HK-2 (cell line): ENCODE measurements at regions not wholly inside any gene's neighbourhood (a gene's known extent, or its start where the extent isn't known, plus 50 kb on each side); places are given as distances from the start of the nearest gene placed in this dataset.

ENCODE experiments used
- DNase-seq: peaks from one replicate; pipeline ENCODE4 v3.0.0-alpha.2; 2018; ENCODE audit not compliant: unreplicated experiment

DNA sequence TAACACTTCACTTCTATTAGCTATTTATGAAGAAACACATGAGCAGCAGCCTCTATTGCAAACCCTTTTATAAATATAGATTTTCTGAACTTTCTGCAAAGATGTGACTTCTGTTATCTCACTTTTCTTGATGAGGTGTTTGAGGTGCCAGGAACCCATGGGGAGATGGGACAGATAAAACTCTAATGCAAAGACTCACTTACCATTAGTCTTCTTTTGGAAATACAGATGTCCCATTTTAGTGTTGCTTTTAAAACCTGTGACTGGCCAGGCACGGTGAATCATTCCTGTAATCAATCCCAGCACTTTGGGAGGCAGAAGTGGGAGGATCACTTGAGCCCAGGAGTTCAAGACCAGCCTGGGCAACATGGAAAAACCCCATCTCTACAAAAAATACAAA lies 171.3 kb upstream of the GAS1 start:
- no peak for DNase-seq

GRCh38 chr9:87119328-87119881 lies 172.1 kb upstream of the GAS1 start:
- DNase-seq = no peak

DNA sequence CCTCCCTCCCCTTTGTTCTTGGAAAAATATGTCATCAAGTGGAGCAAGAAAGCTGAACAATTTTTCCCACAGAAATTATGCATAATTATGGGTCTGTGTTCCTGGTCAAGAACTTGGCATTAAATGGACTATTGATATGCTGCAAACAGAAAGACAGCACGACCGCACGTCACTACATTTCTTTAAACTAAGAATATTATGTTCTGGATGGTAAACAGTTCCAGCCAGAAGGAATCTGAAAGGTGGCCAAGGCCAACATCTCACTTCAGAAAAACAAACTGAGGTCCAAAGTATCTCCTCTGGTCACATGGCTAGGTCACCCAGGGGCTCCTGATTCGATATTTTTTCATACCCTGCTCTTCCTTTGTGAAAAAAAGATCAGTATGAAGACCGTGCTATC lies 173.3 kb upstream of the GAS1 start:
- DNase-seq = no peak

GRCh38 chr9:87122947-87123685 lies 175.8 kb upstream of the GAS1 start:
- DNase-seq = no peak

GRCh38 chr9:87123830-87124229 lies 176.5 kb upstream of the GAS1 start:
- no peak for DNase-seq

DNA sequence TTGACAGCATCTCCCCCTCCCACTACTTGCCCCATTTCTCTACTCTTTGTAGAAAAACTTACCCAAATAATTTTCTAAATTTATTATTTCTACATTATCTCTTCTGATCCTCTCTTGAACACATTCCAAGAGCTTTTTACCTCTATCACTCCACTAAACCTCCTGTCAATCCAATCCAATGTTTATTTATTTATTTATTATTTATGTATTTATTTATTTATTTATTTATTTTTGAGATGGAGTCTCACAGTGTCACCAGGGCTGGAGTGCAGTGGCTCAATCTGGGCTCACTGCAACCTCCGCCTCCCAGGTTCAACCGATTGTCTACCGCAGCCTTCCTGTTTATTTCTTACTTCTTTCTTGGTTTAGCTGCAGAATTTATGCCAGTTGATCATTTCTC lies 178.5 kb upstream of the GAS1 start:
- DNase-seq = no peak

GRCh38 chr9:87127543-87127942 lies 180.2 kb upstream of the GAS1 start:
- DNase-seq = no peak

DNA sequence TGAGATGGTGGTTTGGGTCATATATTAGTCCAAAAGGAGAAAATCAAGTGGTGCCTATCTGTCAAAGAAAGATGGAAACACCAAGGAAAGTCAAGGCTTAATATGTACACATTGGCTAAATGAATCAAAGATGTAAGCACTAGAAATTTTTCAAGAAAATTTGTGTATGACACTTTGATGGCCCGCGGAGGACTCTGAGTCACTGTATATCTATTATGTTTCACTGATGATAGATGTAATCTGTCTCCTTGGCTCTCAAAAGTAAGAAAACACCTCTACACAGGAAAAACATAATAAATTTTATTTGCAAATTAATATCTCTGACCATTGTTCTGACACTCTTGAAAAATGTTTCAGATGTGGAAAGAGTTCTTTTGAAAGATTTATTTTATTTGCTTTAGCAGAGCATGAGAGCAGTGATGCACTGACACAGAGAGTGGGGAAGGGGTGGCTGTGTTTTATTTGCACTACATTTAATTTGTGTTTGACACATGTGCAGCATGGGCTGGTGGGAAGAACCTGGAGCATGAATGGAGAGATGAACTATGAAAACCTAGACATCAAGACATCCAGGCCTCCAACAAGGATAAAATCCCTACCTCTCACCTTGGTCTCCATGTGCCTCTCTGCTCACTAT lies 180.8 kb upstream of the GAS1 start:
- no peak for DNase-seq

DNA sequence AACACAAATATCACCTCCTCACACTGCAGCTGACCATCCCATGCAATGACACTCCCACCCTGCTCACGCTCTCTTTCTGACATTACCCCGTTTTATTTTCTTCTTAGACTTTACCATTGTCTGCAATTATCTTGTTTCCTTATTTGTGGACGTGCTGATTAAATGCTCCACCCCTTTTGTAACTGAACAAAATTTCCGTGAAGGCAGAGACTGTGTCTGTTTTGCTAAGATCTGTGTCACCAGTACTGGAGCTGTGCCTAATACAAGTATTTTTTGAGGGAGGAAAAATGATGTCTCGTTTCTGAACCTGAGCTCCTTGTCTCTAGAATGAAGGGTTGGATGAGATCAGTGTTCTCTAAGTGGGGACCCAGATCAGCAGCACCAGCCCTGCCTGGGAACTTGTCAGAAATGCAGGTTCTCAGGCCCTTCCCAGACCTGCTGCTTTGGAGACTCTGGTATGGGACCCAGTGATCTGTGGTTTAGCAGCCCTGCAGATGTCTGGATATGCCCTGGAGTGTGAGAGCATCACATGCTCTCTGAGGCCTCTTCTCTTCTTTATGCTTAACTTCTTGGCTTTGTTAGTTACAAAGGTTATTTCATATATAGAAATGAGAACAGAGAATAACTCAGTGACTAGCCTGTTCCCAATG lies 181.7 kb upstream of the GAS1 start:
- DNase-seq = no peak

DNA sequence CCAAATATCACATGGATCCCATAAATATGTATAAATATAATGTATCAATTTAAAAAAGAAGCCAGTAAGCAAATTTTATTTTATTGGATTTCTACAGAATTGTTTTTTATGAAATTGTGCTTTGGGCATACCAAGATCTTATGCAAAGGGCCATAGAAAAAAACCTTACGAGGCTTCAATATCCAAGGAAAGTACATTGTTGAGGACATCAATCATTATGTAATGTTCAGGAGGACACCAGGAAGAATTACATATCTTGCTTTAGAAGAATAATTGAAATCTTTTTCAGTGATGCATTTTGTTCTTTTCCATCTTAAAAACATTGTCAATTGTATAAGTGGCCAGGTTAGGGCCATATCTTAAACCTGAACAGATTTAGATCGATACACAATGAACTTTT lies 187.8 kb upstream of the GAS1 start:
- DNase-seq = no peak

DNA sequence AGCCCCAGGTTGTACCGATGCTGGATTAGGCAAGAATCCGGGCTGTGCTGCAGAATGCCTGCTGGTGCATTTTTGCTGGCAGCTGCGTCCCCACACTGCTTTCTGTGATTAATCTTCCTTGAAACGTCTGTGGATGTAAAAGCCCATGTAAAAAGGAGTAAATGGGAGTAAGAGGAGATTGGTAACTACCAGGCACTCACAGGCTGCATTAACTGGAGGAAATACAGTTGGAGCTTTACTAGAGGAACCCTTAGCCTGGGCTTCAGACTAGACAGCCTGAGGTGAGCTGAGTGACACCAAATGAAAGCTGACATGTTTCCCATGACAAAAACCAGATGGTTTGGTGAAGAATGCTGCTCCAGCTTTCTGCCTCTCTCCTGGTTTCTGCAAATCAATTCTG lies 190.4 kb upstream of the GAS1 start:
- no peak for DNase-seq

GRCh38 chr9:87138128-87139040 lies 191.1 kb upstream of the GAS1 start:
- DNase-seq = no peak

DNA sequence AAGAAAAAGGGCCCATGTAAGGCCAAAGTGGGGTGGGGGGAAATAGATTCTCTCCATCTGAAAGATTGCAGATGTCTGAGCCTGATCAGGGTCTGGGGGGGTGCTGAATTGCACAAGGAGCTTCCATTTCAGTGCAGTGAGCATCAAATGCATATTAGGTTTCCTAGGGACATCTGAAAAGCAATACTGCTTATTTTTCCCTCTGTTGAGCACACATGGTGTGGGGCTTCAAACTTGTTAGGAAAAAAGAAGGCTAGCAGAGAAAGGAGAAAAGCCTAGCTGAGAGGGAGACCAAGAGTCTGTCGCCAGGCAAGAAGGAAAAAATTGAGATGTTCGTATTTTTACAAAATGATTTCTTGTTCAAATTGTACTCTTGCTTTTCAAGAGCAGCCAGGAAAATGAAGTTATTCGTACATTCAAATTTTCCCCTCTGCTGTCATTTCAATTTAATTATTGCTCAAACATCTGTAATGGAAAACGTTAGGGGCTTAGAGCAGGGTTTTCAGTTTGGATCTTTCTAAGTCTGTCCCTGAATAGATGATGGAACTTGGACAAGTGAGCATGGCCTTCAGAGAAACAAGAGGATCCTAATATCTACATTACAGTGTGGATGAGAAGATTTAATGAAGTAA lies 191.9 kb upstream of the GAS1 start:
- no peak for DNase-seq

- DNase-seq = no peak
Measured at GRCh38 chr9:87140142-87140541, 192.8 kb upstream of the GAS1 start.

DNA sequence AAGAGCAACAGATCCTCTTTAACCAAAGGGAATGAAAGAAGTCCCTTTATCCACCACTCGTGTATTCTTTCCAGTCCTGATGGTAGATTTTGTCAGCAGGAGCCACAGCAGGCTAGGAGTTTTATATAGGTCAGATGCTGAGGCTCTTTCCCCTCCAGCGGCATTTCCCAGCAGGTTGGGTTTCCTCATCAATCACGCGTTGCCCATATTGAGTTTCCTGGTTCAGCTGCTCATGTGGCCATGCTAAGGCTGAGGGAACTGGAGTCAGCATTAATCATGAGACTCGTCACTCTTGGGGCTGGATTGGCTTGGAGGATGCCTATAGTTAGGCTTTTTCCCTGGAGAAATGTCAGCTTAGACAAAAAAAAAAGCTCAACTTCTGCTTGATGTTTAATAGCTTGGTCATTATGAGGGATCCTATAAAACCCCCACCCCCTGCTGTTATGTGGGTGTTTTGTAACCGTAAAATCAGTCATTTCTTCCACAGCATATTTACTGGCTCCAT lies 193.4 kb upstream of the GAS1 start:
- no peak for DNase-seq

DNA sequence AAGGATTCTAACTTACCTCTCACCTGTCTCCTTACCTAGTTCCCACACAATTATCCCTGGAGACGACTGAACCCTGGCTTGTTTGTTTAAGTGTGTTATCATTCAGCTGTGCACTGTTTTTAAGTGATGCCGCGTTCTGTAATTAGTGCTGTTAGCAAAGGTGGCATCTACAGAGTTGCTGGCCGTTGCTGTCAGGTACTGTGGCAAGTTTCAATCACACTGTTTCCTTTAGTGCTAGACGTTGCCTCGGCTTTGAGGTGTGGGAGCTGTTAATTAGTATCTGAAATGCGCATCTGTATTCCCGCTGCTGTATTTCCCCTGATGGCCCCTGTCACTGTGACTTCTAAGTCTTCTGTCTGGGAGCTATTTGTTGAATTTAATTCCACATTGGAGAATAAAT lies 193.8 kb upstream of the GAS1 start:
- DNase-seq = no peak

DNA sequence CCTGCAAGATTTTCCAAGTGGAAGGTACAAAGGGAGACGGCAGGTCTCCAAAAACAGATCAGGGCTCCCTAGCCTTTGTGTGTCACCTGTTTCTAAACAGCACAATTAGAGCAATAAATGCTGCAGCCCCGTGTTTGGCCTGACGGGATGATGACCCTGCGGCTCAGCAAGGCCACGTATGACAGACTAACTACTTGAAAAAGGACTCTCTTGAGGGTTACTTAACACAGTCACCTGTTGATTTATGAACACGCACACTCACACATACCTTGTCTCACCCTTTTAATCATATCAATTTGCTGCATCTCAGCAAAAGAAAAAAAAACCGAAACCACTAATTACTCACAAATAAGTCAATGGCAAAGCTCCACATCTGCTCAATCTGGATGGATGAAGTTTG lies 199.6 kb upstream of the GAS1 start:
- DNase-seq = no peak

DNA sequence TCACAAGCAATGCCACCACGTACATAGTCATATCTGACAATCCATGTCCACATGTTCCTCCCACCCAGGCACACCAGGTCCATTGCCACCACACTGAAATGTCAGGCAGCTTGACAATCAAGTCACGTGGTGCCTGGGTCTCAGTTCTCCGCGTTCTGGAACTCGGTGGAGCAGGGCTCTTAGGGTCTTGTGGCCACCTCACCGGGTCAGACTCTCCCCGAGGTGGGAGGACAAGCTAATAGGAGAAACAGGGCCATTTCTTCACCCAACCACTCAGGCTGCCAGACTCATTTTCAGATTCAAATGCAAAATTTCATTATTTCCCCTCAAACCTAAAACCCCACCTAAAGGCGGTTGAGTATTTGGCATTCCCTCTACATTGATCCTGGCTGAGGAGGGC lies 200.5 kb upstream of the GAS1 start:
- no peak for DNase-seq

DNA sequence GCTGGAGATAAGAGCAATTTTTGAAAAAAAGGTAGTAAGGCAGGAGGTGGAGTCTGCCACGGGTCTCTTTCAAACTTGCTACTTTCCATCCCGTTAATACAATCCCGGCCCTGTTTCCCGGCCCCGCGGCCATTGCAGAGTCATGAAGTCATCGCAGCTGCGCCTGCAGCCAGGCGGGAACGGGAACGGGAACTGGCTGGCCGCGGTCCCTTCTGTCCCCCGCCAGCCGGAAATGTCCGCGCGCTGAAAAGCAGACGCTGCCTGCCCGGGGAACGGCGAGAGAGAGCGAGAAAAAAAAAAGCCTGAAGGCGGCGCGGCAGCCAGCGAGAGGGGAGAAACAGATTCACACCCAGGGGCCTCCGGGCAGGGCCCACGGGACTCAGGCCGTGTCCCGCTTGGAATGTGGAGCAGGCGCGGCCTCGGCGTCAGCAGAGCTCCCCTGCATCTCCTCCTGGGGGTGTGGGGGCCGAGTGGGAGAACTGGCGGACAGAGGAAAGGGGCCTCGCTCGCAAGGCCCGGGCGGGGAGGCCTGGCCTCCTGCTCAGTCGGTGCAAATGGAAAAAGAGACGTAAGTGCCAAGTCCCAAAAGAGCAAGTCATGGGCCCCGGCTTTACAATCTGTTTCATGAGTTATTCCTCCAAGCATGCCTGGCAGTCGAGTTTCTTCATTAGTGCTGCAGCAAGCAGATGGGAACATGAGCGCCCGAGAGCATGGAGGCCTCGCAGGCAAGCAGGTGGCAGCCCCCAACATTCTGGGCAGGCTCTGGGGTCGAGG lies 201.2 kb upstream of the GAS1 start:
- DNase-seq = no peak

GRCh38 chr9:87149799-87150198 lies 202.5 kb upstream of the GAS1 start:
- DNase-seq = no peak
